HG02943 (cell line): ENCODE measurements at regions not wholly inside any gene's neighbourhood (a gene's known extent, or its start where the extent isn't known, plus 50 kb on each side); places are given as distances from the start of the nearest gene placed in this dataset.

Experiments used
- ATAC-seq: cut with Tn5 transposase; IDR thresholded peaks from one replicate; pipeline ENCODE4 v1.9.1; 2021; ENCODE audit warnings: mild to moderate bottlenecking, low read depth, moderate library complexity; ENCODE audit not compliant: unreplicated experiment

DNA sequence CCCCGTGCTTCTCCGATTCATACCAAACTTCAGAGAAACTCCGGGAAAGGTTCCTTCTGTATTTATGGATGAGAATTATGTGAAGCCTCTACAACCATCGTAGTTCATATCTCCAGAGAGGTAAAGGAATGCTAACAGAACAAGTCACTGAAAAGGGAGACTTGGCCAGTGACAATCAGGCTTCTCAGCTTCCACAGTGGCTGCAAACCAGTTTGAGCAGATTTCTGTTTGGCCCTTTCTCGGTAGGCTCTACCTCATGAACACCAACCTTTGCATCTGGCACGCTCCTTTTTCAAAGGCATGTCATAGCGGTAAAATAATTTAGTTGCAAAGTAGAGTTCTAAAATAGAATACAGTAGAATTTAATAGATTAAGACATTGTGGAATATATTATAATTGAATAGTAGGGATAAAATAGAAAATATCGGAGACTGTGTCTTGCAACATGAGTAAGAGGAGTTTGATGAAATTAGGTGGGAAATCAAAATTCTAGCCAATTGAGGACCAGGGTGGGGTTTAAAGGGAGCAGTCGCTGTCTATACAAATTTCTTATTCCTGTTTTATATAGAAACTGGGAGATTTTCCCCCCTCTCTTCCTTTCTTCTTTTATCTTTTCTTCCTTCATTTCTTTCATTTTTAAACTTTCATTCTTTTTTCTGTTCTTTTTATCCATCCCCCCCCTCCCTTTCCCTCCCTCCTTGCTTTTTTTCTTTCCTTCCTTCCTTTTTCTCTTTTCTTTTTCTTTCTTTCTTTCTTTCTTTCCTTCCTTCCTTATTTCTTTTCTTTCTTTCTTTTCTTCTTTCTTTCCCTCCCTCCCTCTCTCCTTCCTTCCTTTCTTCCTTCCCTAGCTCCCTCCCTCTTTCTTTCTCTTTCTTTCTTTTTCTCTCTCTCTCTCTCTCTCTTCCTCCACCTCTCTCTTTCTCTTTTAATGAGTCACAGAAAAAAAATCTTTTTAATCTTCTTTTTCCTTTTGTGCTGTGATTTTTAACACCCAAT, 161.5 kb upstream of the KLF6 start:
- ATAC-seq = no peak

DNA sequence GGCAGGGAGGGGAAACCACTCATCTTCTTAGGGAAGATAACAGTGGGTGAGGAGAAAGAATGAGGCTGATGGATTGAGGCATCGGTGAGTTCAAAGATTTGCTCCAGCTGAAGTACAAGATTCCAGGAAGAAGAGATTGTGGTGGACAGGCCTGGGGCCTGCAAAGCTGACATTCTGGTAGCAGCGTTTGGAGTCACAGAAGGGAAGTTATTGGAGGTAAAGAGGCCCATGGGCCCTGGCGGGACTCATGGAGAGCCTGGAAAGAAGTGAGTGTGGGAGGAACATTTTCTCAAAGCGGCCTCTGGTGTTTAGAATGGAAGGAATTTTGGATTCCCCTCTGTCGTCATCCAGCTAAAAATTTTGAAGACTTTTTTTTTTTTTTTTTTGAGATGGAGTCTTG, 160.0 kb upstream of the KLF6 start:
- ATAC-seq = no peak

DNA sequence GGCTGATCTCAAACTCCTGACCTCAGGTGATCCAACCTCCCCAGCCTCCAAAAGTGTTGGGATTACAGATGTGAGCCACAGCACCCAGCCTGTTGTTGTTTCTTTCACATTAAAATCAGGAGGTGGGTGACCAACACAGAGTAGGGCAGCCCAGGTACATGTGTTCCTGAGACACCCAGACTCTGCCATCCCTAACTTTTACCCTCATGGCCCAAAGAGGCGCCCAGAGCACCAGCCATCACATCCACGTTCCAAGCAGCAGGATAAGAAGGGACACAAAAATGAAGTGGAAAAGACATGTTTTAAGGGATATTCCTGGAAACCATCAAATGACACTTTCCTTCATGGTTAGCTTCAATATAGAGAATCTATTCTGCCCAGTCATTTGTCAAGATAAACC, 159.6 kb upstream of the KLF6 start:
- no peak for ATAC-seq

DNA sequence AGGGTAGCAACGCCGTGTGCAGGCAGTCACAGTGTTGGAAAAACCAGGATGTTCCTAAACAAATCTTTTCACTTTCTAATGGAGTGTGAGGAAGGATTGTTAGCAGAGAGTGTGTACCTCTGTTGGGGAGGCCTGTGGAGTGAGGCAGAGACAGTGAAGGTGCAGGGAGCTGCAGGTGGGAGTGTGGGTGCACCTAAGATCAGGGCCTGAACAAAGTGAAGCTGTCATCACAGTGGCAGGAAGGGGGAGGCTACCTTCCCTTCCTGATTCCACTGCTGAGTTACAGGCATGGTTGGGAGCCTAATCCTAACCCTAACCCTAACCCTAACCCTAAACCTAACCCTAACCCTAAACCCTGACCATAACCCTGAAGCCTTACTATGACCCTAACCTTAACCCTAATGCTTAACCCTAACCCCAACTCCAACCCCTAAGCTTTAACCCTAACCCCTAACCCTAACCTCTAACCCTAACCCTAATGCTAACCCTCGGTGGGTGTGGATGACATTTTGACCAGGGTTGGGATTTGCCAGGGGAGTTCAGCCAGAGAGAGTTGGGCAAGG, 158.8 kb upstream of the KLF6 start:
- no peak for ATAC-seq

DNA sequence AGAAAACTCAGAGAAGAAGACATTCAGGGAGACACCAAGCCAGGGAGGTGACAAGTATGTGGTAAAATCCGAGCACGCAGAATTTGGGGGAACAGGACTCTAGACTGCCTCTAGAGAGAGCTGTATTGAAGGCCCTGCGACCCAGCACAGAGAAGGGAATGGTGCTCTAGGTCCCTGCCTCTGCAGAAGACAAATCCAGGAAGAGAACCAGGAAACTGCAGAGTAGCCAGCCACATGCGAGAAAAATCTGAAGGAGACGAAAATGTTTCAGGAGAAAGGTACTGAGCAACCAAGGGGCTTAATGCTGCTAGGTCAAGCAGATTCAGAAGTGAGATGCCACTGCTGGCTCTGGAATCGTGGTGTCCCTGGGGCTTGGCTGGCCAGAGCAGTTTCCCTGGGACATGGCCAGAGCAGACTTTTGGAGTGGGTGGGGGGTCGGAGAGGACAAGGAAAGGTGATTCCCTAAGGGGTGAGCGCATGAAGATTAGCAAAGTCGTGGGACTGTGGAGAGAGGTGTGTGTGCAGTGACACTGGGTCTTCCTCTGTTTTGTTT, 158.0 kb upstream of the KLF6 start:
- ATAC-seq = no peak

DNA sequence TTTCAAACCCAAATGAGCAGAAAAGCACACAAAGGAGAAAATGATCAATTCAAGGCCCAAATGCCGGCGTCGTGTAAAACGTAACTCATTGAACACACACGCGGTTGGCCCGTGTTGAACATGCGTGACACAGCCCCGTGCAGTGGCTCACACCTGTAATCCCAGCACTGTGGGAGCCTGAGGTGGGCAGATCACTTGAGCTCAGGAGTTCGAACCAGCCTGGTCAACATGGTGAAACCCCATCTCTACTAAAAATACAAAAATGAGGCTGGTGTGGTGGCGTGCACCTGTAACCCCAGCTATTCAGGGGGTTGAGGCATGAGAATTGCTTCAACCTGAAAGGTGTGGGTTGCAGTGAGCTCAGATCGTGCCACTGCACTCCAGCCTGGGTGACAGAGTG, 156.7 kb upstream of the KLF6 start:
- ATAC-seq = no peak

DNA sequence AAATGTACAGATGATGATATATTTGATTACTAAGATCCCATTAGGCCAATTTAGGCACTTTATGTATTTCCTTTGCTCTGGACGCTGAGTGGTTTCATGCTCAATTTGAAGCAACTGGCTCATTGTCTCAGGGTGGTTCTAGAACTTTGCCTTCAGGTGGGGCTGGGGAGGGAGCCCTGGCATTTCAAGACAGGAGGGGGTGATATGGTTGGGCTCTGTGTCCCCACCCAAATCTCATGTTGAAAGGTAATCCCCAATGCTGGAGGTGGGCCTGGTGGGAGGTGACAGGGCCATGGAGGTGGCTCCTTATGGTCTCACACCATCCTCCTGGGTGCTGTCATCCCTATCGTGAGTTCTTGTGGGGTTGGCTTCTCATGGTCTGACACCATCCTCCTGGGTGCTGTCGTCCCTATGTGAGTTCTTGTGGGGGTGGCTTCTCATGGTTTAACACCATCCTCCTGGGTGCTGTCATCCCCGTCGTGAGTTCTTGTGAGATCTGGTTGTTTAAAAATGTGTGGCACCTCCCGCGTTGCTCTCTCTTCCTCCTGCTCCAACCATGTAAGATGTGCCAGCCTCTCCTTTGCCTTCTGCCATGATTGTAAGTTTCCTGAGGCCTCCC, 151.5 kb upstream of the KLF6 start:
- ATAC-seq = no peak

DNA sequence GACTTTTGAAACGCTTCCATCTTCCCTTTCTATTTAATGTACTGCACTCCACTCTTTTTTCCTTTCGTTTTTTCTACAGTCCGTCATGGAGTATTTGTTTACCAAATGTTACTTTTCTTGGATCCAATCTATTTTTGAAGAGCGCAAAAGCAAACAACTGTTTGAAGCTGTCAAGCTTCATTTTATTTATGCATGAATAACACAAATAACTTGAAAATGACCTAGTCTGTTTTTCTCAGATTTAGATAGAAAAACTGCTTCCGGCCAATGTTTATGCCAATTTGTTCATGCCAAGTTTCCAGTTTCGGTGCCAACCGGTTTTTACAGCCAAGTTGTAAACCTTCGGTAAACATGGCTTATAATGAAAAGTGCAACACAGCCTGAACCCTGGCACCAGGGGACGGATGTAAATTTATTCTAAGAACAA, 150.9 kb upstream of the KLF6 start:
- ATAC-seq = no peak

DNA sequence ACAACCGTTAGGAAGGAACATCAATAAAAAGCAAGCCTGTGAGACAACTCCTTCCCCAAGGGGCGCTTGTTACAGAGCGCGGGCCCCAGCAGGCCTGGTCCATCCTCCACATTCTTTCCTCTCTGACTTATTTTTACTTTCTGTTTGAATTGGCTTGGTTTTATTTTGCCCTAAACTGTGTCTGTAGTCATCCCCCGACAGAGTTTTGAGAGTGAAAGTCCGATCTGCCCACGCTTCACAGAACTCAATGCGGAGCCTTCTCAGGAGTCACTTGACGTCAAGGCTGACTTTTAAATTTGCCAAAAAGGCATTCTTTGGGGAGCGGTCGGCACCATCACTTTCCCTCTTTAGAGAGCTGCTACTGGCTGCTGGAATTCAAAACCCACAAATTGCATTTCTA, 150.1 kb upstream of the KLF6 start:
- peak; percentile 99 for ATAC-seq

DNA sequence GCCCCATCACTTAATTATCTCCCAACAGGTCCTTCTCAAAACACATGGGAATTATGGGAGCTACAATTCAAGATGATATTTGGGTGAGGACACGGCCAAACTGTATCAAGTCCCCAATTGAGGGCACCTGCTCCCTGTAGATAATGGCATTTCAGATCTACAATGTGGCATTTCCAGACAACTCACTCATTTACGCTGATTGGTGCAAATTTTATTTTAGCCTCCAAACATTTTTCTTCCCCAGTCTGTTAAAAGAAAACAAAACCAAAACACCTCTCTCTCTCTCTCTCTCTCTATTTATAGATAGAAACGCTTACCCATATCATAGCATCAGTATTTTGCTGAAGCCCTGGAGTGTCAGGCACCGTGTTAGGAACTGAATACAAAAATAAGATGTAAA, 148.7 kb upstream of the KLF6 start:
- ATAC-seq = no peak

DNA sequence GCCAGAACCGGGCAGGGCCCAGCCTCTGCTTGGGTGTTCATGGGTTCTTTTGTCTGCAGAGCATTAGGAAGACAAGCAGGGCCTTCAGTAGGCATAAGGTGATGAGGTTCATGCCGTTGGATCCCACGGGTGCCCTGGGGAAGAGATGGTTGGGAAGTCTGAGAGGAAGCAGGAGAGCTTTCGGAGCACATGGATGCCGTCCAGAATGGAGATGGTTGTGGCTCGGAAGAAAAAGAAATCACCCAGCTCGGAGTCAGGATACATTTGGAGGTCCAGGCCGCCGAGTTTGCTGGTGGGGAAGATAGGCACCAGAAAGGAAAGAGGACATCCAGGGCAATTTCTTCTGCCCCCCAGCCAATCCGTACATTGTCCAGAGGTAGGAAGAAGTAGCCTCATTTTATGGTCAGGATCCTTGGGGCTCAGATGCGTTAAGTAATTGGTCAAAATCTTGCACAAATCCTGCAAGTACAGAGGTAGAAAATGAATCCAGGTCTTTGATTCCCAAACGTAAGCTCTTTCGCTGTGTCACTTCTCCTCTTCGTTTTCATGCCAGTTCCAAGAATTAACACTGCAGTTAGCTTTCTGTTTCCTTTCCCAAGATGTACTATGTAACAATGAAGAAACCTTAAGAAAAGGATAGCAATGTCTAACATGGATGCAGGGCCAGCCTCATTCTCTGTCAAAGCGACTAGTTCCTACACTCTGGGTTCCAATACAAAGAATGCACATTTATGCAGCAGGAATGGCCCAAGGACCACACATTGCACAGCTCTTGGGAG, 147.8 kb upstream of the KLF6 start:
- no peak for ATAC-seq

DNA sequence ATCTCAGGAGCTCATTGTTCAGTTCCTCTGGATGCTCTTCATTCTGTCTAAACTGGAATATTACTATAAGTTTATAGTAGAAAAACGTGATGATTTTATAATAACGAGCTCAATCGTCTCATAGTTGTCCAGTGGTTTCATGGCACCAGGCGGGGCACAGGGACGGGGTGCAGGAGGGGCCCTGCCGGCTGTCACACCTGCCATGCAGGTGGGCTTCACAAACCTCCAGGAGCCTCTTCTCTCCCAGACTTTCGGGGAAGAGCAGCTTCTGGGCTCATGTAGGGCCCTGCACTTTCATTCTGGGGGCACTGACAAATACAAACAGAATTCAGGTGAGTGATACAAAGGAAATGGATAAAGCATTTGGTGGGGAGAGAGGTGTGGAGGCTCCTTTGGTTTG, 146.9 kb upstream of the KLF6 start:
- no peak for ATAC-seq

DNA sequence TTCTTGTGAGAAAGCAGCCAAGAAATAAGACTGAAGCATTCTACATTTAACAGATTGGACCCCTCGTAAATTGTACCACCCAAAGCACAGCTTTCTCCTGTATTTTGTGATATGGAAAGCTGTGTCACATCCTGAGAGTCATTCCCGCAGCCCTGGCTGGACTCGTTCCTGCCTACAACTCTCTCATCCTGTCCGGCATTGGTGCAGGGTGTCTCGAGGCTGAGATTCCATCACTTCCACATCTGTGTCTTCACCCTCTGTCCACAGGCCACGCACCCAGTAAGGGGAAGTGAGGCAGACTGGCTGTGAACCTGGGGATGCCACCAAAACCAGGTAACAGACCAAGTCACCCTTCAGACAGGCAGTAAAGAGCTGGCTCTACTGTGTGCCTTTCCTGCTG, 146.2 kb upstream of the KLF6 start:
- ATAC-seq = no peak

DNA sequence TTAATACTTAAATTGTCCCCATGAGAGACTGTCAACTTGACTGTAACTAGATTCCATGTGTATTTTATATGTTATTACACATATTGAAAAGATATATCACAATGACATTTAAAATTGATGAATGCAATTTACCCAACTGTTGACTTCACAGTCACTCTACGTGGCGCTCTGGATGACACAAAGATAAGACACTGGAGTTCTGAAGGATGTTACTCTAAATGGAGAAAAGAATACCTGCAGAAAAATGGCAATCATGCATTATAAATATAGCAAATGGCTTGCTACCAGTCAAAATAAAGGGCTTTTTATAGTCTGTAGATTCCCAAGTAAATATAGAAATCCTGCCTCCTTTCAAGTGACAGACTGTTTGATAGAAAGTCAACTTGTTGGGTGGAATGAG, 143.6 kb upstream of the KLF6 start:
- no peak for ATAC-seq

DNA sequence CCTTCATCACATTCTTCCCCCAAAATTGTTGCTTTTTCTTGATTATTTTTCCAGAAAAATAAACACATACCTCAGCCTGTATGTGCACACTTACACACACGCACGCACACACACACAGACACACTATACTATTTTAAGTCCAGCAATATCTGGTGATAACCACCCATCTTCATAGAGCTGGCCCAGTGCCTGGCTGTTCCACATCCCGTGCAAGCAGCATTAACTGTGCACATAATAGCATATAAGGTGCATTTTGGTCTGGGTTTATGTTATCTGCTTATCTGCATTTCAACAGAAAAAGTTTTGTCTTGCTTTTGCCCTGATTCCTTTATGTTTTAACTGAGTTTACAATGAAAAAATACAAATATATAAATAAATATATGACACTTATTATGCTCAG, 143.1 kb upstream of the KLF6 start:
- ATAC-seq = no peak

DNA sequence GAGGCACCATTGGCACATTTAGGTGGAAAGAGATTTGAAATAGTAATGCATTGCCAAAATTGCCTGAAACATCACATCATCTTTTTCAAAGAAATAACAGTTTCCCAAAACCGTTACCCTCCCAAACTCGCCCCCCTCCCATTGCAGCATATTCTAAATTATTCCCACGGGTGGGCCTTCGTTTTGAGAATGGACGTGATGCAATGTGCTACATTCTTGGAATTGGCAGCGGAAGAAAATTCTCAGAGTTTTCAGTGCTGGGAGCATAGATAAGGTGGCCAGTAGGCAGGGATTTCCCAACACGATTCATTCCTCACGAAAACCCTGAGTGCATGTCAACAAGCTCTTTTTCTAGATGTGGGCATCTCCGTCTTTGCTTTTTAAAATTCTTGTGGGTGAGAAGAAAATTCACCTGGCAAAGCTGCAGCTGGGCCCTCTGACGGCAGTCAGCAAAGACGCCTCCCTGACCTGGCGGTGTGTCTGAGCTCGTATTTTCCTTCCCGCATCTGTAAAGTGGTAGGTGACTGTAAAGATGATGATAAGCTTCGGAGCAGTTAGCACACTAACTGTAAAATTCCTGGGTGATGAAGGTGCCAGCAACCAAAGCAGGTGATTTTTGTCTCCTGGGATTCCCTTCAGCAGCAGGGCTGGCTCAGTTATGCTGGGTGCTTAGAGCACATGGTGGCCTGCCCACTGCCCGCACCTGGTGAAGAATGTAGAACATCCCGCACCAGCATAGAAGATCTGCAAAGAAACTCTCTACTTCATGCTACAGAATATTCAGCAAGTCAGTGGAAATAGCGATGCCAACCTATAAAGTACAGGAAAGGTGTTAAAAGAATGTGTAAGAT, 141.9 kb upstream of the KLF6 start:
- no peak for ATAC-seq

DNA sequence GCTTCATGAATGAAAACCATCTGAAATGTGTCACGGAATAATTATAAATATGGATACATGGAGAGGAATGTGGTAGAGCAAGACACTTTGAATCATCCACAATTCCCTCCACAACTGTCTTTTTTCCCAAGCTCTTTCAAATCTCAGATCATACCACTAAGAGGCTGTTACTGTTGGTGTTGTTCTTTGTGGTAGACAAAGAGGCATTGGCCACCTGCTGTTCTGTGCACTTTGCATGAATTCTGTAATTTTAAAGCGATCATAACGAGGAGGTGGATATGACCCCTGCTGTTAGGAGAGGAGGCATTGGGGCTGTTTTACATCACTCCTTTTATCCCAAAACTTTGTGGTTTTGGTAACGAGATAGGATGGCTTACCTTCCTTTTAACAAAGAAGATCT, 141.2 kb upstream of the KLF6 start:
- ATAC-seq = no peak

DNA sequence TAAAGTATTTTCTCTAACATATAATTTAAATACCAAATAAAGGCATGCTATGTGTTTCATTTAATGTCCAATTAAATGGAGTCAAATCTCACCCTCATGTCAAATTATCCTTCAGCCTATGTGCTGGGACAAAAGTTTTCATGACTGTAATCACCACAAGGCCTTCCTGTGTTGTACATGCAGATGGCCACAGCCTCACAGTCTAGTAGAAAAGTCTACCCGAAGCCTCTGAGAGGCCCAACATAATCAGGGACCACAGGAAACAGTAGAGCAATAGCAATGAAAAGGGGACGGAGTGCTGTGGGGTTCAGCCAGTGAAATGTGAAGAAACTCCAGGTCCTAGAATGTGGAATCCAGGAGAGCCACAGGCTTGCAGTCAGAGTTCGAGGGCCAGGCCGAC, 140.2 kb upstream of the KLF6 start:
- no peak for ATAC-seq

DNA sequence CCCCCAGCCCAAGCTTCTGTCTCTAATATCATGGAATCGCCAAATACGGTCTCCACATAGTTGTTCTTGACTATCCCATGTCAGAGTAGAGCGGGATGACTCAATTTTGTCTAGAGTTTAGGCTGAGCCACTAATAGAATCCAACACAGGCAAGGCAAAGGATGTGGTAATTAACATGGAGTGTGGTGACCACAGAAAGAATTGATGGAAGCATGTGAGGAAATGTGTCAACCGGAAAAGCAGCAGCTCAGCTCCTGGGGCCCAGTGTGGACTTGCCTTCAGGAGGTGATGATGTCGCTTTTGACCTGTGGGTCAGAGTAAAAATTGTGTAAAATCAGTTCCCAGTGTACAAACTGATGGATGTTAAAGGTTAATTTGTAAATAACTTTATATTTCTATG, 139.3 kb upstream of the KLF6 start:
- no peak for ATAC-seq

DNA sequence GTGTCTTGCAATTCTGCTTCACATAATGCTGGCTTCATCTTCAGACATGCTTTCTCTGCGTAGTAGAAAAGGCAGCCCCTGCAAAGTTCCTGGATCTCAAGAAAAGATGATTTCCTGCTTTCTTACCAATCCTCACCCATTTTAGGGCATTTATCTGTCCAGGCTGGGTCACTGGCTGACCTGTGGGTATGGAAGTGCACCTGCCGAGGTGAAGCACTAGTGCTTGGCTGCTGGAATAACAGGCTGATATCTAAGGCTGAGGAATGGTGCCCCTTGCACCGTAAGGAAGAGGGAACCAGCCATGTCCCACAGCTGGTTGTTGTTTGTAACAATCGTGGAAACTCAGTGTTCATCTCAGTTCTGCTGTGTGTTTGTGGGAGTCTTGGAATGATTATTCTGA, 138.0 kb upstream of the KLF6 start:
- no peak for ATAC-seq
